8988T (cell line): ENCODE measurements at regions not wholly inside any gene's neighbourhood (a gene's known extent, or its start where the extent isn't known, plus 50 kb on each side); places are given as distances from the start of the nearest gene placed in this dataset.
"Not testable (repeated sequence)": the region's sequence is repeated elsewhere in the genome, so short reads cannot be mapped to it uniquely, and the experiment has no call there.

Experiments used
- DNase-seq: peaks from one replicate; pipeline ENCODE4 v3.0.0; 2011

GRCh38 chr10:89952325-89952724 is 250.9 kb downstream of the KIF20B start:
- no peak for DNase-seq

DNA sequence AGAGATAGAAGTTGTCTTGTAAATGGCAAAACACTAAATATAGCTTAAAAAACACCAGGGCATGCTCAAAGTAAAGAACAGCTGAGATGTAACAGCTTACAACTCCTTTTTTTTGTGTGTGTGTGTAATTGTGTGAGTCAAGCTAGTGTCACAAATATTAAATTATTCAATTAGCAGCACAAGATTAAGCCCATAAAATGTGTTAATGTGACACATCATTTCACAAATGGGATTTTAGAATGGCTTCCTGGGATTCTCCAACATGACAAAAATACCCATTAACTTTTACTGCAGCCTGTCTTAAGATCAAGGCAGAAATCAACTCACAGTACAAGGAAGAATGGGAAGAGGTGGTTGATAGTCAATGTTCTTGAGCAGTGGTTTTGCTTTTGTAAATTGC is 251.4 kb downstream of the KIF20B start:
- DNase-seq, result no peak

DNA sequence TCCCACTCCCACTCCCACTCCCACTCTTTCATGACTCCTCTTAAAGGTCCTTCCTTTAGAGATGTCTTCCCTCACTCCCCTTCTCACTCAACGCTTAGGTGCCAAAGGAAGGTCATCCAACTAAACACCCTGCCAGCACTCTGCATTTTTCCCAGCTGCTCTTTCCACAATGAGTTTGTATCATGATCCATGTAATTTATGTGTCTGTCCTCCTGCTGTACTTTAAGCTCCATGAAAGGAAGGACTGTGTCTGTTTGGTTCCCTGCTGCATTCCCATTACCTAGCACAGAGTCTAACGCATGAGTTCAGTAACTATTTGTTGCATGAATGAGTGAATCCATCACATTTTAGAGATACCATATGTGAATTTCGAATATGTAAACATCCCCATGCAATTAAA is 252.7 kb downstream of the KIF20B start:
- no peak for DNase-seq

GRCh38 chr10:89954787-89955566 is 253.6 kb downstream of the KIF20B start:
- no peak for DNase-seq

- DNase-seq, result no peak
Observed at GRCh38 chr10:89959433-89960110, 258.2 kb downstream of the KIF20B start.

DNA sequence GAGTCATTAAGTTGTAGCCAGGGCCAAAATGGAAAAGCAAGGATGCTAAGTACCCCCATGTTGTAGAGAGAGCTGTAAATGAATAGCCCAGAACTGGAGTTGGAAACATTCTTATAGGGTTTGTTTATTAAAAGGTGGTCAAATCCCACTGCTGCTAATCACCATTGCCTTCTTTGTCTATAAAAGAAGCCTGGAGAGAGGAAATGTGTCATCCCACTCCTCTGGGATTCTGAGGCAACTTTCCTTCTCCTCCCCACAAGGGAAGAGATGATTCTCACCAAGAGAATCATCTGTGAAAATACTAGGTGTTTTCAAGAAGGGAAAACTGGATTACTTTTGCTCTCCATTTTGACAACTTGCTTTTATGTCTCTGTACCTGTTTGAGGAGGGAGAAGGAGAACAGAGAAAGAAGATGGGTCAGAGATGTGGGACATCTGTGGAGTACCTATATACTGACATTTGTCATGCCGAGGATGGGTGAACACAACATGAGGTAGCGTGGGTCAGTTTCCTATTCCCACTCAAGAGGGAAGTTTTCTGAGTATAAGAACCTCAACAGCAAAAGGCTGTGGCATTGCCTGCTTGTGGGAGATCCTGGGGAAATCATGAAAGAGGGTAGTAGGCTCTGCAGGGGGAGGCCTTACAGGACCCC is 262.2 kb downstream of the KIF20B start:
- DNase-seq, result no peak

GRCh38 chr10:89966211-89966610 is 264.8 kb downstream of the KIF20B start:
- no peak for DNase-seq

DNA sequence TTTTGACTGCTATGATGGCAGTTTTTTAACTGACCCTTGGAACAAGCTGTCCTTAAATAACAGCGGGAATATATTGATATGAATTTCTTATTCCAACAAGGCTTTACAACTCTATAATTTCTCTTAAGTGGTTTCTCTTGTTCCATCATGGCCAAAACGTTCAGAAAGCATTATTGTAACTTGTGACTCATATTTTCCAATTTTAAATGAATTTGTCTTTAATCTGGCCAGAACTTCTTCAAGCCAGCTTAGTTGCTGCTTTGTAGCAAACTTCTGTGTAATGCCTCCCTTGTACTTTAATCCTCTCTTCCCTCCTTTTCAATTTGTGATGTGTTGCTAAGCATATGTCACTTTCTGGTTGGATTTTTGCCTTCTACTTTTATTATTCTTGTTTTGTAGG is 271.9 kb downstream of the KIF20B start:
- DNase-seq, result no peak

- no peak for DNase-seq
Observed at GRCh38 chr10:89975071-89975470, 273.7 kb downstream of the KIF20B start.

GRCh38 chr10:89975771-89976170 is 274.4 kb downstream of the KIF20B start:
- DNase-seq, result no peak

DNA sequence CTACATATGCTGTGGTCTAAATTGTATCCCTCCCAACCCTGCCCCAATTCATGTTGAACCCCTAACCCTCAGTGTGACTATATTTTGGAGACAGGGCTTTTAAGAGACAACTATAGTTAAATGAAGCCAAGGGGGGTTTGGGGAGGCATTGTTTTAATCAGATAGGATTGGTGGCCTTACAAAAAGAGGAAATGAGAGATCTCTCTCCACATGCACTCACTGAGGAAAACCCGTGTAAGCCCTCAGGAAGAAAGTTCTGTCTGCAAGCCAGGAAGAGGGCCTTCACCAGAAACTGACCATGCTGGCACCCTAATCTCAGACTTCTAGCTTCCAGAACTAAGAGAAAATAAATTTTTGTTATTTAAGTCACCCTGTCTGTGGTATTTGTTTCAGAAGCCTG is 276.7 kb downstream of the KIF20B start:
- DNase-seq, result no peak

DNA sequence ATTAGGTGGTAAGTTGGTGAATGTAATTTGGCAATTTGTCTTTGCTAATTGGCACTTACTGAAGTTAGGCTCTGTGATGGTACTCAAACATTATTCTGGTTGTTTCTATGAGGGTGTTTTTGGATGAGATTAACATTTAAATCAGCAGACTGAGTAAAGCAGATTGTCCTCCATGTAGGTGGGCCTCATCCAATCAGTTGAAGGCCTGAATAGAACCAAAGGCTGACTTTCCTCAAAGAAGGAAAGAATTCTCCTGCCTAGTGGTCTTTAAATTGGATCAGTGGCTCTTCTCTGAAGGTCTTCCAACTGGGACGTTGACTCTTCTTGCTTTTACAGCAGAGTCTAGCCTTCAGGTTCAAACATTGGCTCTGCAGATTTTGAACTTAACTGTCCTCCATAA is 278.3 kb downstream of the KIF20B start:
- DNase-seq, result no peak

DNA sequence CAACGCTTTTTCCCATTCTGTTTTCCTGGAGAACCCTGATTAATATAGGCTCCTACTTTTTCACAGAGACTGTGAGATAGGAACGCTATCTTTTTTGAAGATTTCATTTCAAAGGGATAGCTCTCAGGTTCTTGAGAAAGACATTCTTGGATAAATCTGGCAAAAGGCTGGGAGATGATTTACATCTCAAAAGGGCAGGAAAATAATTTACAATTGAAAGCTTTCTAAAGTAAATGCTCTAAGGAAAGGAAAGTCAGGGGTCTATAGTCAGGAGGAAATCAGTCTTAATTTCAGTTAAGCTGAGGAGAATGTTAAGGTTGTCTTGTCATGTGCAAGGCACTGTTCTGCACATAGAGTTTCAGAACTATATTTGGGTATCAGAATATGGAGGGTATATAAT is 278.8 kb downstream of the KIF20B start:
- no peak for DNase-seq

DNA sequence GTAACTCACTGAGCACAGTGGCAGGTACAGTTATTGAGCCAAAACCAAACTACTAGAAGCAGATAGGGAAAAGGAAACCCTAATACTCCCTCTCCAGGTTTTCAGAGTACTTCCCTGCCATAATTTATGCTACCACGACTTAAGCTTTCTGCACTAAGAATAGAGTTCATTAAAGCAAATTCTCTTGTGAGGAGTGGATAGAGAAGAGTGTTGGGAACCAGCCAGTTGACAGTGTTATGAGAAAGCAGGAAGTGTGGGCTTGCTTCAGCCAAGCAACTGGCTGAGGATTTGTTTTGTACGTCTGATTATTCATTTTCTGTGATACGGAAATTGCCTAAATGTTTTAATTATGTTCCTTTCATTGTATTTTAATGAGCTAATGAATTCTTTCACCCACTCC is 280.5 kb downstream of the KIF20B start:
- DNase-seq, result no peak

DNA sequence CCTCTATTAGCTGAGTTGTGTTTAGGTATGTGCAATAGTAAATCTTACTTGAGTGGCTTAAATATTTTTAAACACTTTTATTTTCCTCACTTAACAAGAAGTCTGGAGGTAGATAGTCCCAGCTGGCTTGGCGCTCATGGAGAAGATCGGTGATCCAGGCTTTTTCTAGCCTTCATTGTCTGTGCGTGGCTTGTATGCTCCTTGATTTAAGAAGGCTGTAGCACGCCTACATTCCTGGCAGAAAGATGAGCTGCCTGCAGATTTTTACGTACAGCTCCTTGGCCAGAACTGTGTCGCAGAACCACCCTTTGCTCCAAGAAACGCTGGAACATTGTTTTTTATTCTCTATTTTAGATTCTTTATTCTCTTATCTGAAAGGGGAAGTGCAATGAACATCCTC is 284.1 kb downstream of the KIF20B start:
- no peak for DNase-seq

GRCh38 chr10:89988361-89988760 is 287.0 kb downstream of the KIF20B start:
- DNase-seq, result not testable (repeated sequence)

DNA sequence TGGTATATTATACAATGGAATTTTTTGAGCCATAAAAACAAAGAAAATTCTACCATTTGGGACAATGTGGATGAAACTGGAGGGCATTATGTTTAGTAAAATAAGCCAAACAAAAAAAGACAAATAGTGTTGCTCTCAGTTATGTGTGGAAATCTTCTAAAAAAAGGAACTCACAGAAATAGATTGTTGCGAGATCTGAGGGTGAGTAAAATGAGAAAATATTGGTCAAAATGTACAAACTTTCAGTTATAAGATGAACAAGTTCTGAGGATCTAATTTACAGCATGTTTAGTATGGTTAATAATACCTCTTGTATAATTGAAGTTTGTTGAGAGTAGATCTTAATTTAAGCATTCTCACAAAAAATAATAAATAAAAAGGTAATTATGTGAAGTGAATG is 291.2 kb downstream of the KIF20B start:
- DNase-seq, result no peak

GRCh38 chr10:90007226-90007625 is 305.8 kb downstream of the KIF20B start:
- no peak for DNase-seq

DNA sequence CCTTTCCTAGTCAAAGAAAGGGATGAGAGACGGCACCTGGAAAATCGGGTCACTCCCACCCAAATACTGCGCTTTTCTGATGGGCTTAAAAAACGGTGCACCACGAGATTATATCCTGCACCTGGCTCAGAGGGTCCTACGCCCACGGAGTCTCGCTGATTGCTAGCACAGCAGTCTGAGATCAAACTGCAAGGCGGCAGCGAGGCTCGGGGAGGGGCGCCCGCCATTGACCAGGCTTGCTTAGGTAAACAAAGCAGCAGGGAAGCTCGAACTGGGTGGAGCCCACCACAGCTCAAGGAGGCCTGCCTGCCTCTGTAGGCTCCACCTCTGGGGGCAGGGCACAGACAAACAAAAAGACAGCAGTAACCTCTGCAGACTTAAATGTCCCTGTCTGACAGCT is 309.9 kb downstream of the KIF20B start:
- not testable (repeated sequence) for DNase-seq

GRCh38 chr10:90018819-90019218 is 317.4 kb downstream of the KIF20B start:
- DNase-seq, result no peak

DNA sequence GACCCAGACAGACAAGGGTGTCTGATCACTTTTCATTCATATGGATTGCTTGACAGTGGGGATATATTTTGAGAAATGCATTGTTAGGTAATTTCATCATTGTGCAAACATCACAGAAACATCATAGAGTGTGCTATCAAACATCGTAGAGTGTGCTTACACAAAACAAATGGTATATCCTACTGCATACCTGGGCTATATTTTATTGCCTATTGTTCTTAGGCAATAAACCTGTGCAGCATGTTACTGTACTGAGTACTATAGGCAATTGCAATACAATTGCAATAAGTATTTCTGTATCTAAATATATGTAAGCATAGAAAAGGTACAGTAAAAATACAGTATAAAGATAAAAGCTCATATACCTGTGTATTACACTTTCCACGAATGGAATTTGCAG is 319.1 kb downstream of the KIF20B start:
- DNase-seq, result no peak

GRCh38 chr10:90023950-90024349 is 322.6 kb downstream of the KIF20B start:
- DNase-seq, result no peak

- DNase-seq, result no peak
Observed at GRCh38 chr10:90028312-90028711, 326.9 kb downstream of the KIF20B start.

- no peak for DNase-seq
Observed at GRCh38 chr10:90031776-90032175, 330.4 kb downstream of the KIF20B start.
